SK-N-SH treated with all-trans-retinoic acid at 6 μM for 48 hours (cell line): ENCODE measurements at regions not wholly inside any gene's neighbourhood (a gene's known extent, or its start where the extent isn't known, plus 50 kb on each side); places are given as distances from the start of the nearest gene placed in this dataset.

ENCODE experiments used
- ARNTL ChIP-seq: fragments of 450-650 bp; formaldehyde crosslinking; IDR thresholded peaks from 2 replicates; pipeline ENCODE4 v1.5.0; 2020; ENCODE audit warnings: low read depth, mild to moderate bottlenecking, moderate library complexity, borderline replicate concordance
- BACH2 ChIP-seq: fragments of 250-450 bp; sonication (Bioruptor Pico); IDR thresholded peaks from 2 replicates; pipeline ENCODE4 v1.9.0; 2021; ENCODE audit warnings: mild to moderate bottlenecking, borderline replicate concordance
- CSRNP3 ChIP-seq: fragments of 250-450 bp; sonication (Bioruptor Pico); IDR thresholded peaks from 2 replicates; pipeline ENCODE4 v1.5.1; 2021; ENCODE audit warnings: mild to moderate bottlenecking, moderate library complexity
- OSR1 ChIP-seq: fragments of 250-450 bp; sonication (Bioruptor Pico); IDR thresholded peaks from 2 replicates; pipeline ENCODE4 v1.8.0; 2022; ENCODE audit warnings: moderate library complexity, mild to moderate bottlenecking, inconsistent platforms
- RARB ChIP-seq: fragments of 250-450 bp; sonication (Bioruptor Pico); IDR thresholded peaks from 2 replicates; pipeline ENCODE4 v1.8.0; 2021; ENCODE audit warnings: mild to moderate bottlenecking, moderate library complexity
- SNAI2 ChIP-seq: fragments of 250-450 bp; sonication (Bioruptor Pico); IDR thresholded peaks from 2 replicates; pipeline ENCODE4 v1.5.0; 2020; ENCODE audit warnings: mild to moderate bottlenecking, moderate library complexity
- TCF4 ChIP-seq: fragments of 250-450 bp; sonication (Bioruptor Pico); IDR thresholded peaks from 2 replicates; pipeline ENCODE4 v1.8.0; 2021; ENCODE audit warnings: mild to moderate bottlenecking, moderate library complexity, borderline replicate concordance
- ZC3H10 ChIP-seq: fragments of 250-450 bp; sonication (Bioruptor Pico); IDR thresholded peaks from 2 replicates; pipeline ENCODE4 v1.5.1; 2021; ENCODE audit warnings: mild to moderate bottlenecking, moderate library complexity
- ZFP3 ChIP-seq: fragments of 250-450 bp; sonication (Bioruptor Pico); IDR thresholded peaks from 2 replicates; pipeline ENCODE4 v1.5.0; 2020; ENCODE audit warnings: mild to moderate bottlenecking, moderate library complexity
- ZFP30 ChIP-seq: fragments of 450-650 bp; formaldehyde crosslinking; IDR thresholded peaks from 2 replicates; pipeline ENCODE4 v1.5.0; 2022; ENCODE audit warnings: mild to moderate bottlenecking, moderate library complexity
- ZNF565 ChIP-seq: fragments of 450-650 bp; formaldehyde crosslinking; conservative IDR thresholded peaks from 2 replicates; pipeline ENCODE4 v1.5.0; 2020; ENCODE audit warnings: low read depth, mild to moderate bottlenecking, moderate library complexity
- ZNF70 ChIP-seq: fragments of 450-650 bp; formaldehyde crosslinking; IDR thresholded peaks from 2 replicates; pipeline ENCODE4 v1.5.0; 2020; ENCODE audit warnings: mild to moderate bottlenecking, moderate library complexity
- TF ChIP-seq, protein P1 (sequence below): fragments of 250-450 bp; sonication (Bioruptor Pico); IDR thresholded peaks from 2 replicates; pipeline ENCODE4 v1.8.0; 2020; ENCODE audit warnings: mild to moderate bottlenecking, moderate library complexity, borderline replicate concordance
- TF ChIP-seq, protein P2 (sequence below): fragments of 250-450 bp; sonication (Bioruptor Pico); IDR thresholded peaks from 2 replicates; pipeline ENCODE4 v1.5.1; 2020; ENCODE audit warnings: low read depth, mild to moderate bottlenecking, moderate library complexity

DNA sequence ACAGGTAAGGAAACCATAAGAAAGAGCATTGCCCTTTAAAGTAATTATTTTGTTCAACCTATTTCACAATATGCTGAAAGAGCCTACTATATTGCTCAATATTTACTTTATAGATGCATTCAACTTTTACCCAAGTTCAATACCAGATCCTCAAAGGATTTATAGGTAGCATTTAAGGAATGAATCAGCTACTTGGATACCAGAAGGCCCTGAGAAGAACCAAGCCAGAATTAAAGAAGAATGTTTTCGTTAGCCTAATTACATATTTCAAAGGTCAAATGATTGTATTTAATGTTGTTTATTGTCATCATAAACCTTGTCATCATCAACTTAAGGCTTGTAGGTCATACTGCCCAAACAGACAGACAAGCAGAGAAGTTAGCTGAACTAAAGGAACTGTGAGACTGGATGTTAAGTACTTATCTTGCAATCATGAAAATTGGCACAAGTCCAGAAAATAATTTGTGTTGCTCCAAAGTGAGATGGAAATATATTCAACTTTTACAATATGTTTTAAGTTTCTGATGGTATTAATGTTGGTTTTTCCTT lies 636.7 kb downstream of the RFPL4B start:
- TF ChIP-seq BACH2 (CRISPR knock-in tag) (no peak), TCF4 (CRISPR knock-in tag) (no peak), ZFP3 (CRISPR knock-in tag) (no peak), ZNF565 (CRISPR knock-in tag) (no peak), CSRNP3 (CRISPR knock-in tag) (no peak), SNAI2 (CRISPR knock-in tag) (no peak), OSR1 (CRISPR knock-in tag) (no peak), ZFP30 (CRISPR knock-in tag) (no peak), ZC3H10 (no peak), ARNTL (CRISPR knock-in tag) (no peak), ZNF70 (no peak), RARB (CRISPR knock-in tag) (no peak)
- TF ChIP-seq, protein P1, sequence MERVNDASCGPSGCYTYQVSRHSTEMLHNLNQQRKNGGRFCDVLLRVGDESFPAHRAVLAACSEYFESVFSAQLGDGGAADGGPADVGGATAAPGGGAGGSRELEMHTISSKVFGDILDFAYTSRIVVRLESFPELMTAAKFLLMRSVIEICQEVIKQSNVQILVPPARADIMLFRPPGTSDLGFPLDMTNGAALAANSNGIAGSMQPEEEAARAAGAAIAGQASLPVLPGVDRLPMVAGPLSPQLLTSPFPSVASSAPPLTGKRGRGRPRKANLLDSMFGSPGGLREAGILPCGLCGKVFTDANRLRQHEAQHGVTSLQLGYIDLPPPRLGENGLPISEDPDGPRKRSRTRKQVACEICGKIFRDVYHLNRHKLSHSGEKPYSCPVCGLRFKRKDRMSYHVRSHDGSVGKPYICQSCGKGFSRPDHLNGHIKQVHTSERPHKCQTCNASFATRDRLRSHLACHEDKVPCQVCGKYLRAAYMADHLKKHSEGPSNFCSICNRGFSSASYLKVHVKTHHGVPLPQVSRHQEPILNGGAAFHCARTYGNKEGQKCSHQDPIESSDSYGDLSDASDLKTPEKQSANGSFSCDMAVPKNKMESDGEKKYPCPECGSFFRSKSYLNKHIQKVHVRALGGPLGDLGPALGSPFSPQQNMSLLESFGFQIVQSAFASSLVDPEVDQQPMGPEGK, result no peak
- TF ChIP-seq, protein P2, sequence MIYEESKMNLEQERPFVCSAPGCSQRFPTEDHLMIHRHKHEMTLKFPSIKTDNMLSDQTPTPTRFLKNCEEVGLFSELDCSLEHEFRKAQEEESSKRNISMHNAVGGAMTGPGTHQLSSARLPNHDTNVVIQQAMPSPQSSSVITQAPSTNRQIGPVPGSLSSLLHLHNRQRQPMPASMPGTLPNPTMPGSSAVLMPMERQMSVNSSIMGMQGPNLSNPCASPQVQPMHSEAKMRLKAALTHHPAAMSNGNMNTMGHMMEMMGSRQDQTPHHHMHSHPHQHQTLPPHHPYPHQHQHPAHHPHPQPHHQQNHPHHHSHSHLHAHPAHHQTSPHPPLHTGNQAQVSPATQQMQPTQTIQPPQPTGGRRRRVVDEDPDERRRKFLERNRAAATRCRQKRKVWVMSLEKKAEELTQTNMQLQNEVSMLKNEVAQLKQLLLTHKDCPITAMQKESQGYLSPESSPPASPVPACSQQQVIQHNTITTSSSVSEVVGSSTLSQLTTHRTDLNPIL (CRISPR knock-in tag), result no peak
